SK-N-MC (cell line): ENCODE measurements at regions not wholly inside any gene's neighbourhood (a gene's known extent, or its start where the extent isn't known, plus 50 kb on each side); places are given as distances from the start of the nearest gene placed in this dataset.

Source experiments
- EZH2 ChIP-seq: fragments of 200-600 bp; sonication (generic); IDR thresholded peaks from one replicate; pipeline ENCODE4 v1.6.1; 2017; ENCODE audit warnings: antibody characterized with exemption
- FOXP2 ChIP-seq: optimal IDR thresholded peaks from 2 replicates; pipeline ENCODE3; 2011; ENCODE audit warnings: mild to moderate bottlenecking, moderate library complexity; ENCODE audit not compliant: insufficient read depth; ENCODE audit errors: extremely low read length, control extremely low read depth
- POLR2AphosphoS5 ChIP-seq: IDR thresholded peaks from 2 replicates; pipeline ENCODE4 v1.6.1; 2012; ENCODE audit warnings: mild to moderate bottlenecking, low read depth, low read length, borderline replicate concordance

GRCh38 chr2:11923935-11924334, 177.5 kb downstream of the LPIN1 start:
- TF ChIP-seq EZH2 (no peak), POLR2AphosphoS5 (no peak), FOXP2 (no peak)
